ENCODE measurements at regions not wholly inside any gene's neighbourhood (a gene's known extent, or its start where the extent isn't known, plus 50 kb on each side); places are given as distances from the start of the nearest gene placed in this dataset.

DNA sequence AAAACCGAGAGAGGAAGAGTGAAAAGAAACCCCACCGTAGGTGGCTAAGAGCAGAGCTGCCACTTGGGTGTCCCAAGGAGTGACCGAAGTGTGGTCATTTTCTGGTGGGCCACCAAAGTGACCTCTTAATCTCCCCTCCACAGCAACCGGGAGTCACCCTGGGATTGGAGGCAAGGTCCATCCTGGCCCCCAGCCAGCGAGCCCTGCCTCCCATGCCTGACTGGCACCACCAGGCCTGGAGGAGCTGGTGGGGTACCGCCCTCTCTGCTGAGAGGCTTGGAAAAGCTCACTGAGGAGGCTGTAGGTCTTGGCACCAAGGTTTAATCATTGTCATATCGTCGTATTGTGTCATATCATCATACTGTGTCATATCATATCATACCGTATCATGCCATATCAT lies 74.0 kb upstream of the TRPM1 start:
- no peak for TF ChIP-seq ZNF707 (tag by site-specific recombination; IDR thresholded peaks at IDR 0.05)
- TF ChIP-seq, protein P1, sequence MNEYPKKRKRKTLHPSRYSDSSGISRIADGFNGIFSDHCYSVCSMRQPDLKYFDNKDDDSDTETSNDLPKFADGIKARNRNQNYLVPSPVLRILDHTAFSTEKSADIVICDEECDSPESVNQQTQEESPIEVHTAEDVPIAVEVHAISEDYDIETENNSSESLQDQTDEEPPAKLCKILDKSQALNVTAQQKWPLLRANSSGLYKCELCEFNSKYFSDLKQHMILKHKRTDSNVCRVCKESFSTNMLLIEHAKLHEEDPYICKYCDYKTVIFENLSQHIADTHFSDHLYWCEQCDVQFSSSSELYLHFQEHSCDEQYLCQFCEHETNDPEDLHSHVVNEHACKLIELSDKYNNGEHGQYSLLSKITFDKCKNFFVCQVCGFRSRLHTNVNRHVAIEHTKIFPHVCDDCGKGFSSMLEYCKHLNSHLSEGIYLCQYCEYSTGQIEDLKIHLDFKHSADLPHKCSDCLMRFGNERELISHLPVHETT (tag by site-specific recombination; IDR thresholded peaks at IDR 0.05), result no peak
- TF ChIP-seq, protein P2, sequence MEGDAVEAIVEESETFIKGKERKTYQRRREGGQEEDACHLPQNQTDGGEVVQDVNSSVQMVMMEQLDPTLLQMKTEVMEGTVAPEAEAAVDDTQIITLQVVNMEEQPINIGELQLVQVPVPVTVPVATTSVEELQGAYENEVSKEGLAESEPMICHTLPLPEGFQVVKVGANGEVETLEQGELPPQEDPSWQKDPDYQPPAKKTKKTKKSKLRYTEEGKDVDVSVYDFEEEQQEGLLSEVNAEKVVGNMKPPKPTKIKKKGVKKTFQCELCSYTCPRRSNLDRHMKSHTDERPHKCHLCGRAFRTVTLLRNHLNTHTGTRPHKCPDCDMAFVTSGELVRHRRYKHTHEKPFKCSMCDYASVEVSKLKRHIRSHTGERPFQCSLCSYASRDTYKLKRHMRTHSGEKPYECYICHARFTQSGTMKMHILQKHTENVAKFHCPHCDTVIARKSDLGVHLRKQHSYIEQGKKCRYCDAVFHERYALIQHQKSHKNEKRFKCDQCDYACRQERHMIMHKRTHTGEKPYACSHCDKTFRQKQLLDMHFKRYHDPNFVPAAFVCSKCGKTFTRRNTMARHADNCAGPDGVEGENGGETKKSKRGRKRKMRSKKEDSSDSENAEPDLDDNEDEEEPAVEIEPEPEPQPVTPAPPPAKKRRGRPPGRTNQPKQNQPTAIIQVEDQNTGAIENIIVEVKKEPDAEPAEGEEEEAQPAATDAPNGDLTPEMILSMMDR (tag by site-specific recombination; IDR thresholded peaks at IDR 0.05), result no peak
- TF ChIP-seq ZNF169 (tag by site-specific recombination; IDR thresholded peaks at IDR 0.05), result no peak
- no peak for TF ChIP-seq MYNN (tag by site-specific recombination; IDR thresholded peaks at IDR 0.05; ENCODE audit: borderline replicate concordance)
- no peak for TF ChIP-seq ZNF404 (tag by site-specific recombination; IDR thresholded peaks at IDR 0.05)
- TF ChIP-seq ZNF510 (tag by site-specific recombination; IDR thresholded peaks at IDR 0.05; ENCODE audit: insufficient replicate concordance), result no peak
- TF ChIP-seq, protein P3, sequence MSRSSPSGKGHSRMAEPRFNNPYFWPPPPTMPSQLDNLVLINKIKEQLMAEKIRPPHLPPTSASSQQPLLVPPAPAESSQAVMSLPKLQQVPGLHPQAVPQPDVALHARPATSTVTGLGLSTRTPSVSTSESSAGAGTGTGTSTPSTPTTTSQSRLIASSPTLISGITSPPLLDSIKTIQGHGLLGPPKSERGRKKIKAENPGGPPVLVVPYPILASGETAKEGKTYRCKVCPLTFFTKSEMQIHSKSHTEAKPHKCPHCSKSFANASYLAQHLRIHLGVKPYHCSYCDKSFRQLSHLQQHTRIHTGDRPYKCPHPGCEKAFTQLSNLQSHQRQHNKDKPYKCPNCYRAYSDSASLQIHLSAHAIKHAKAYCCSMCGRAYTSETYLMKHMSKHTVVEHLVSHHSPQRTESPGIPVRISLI (tag by site-specific recombination; IDR thresholded peaks at IDR 0.05), result no peak
- TF ChIP-seq, protein P4, sequence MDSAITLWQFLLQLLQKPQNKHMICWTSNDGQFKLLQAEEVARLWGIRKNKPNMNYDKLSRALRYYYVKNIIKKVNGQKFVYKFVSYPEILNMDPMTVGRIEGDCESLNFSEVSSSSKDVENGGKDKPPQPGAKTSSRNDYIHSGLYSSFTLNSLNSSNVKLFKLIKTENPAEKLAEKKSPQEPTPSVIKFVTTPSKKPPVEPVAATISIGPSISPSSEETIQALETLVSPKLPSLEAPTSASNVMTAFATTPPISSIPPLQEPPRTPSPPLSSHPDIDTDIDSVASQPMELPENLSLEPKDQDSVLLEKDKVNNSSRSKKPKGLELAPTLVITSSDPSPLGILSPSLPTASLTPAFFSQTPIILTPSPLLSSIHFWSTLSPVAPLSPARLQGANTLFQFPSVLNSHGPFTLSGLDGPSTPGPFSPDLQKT (IDR thresholded peaks at IDR 0.05; ENCODE audit: borderline replicate concordance, low read depth, low read length), result no peak
- TF ChIP-seq HOXA7 (CRISPR knock-in tag; IDR thresholded peaks at IDR 0.05; ENCODE audit: borderline replicate concordance), result no peak
